ENCODE measurements at regions not wholly inside any gene's neighbourhood (a gene's known extent, or its start where the extent isn't known, plus 50 kb on each side); places are given as distances from the start of the nearest gene placed in this dataset.

DNA sequence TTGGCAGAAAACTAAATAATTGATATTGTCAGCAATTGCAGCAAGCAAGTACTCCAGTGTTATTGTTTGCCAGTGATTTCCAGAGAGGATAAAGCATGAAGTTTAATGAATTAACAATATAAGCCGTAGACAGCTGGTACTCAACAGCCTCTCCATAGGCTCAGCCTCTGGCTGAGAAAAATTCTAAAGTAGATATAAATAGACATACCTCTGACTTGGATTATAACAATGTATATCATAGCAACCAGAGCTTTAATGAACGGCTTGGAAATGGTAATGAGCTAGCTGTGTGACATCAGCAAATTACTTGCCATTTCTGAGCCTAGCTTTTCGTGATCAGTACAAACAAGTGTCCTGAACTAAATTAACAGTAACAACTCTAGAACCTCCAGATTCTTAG, 1055.4 kb upstream of the AUTS2 start:
- TF ChIP-seq EP300 (IDR thresholded peaks at IDR 0.05) (no peak), POLR2A (IDR thresholded peaks at IDR 0.05) (no peak), POLR2AphosphoS5 (IDR thresholded peaks at IDR 0.05) (no peak)
- TF ChIP-seq, protein P1, sequence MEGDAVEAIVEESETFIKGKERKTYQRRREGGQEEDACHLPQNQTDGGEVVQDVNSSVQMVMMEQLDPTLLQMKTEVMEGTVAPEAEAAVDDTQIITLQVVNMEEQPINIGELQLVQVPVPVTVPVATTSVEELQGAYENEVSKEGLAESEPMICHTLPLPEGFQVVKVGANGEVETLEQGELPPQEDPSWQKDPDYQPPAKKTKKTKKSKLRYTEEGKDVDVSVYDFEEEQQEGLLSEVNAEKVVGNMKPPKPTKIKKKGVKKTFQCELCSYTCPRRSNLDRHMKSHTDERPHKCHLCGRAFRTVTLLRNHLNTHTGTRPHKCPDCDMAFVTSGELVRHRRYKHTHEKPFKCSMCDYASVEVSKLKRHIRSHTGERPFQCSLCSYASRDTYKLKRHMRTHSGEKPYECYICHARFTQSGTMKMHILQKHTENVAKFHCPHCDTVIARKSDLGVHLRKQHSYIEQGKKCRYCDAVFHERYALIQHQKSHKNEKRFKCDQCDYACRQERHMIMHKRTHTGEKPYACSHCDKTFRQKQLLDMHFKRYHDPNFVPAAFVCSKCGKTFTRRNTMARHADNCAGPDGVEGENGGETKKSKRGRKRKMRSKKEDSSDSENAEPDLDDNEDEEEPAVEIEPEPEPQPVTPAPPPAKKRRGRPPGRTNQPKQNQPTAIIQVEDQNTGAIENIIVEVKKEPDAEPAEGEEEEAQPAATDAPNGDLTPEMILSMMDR (IDR thresholded peaks at IDR 0.05) = no peak
- Histone ChIP-seq H3K27me3 (no peaks in the 10 kb centered on the region), H3K4me1 (no peaks in the 10 kb centered on the region), H3K4me3 (no peak overlapping the region), H3K9me3 (peaks cover 0 to 5% (median 0%) of the 10 kb centered on the region in 3 donors), H3K27ac (no peak overlapping the region), H3K36me3 (no peaks in the 10 kb centered on the region)
- no peak for ATAC-seq
- WGBS, 2 donors (ENCODE audit: low coverage in 1 of 2) = 45 to 57% methylated on average over 3 of the region's 3 CpGs

DNA sequence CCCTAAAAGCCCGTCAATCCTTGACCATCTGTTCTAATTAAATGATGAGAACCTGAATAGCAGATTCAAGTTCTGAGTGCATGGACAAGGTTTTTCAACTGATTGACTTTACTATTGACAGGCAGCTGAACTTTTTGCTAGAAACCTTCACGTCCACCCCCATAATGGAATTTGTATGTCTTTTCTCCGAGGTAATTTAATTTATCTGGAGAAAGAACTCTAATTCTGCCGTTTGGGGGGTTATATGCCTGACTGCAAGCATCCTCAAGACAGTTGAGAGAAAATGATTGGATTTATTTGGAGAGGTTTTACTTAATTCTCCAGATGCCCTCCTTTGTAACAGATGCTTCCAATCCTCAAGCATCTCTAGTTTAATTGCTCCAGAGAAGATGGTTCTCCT, 1053.4 kb upstream of the AUTS2 start:
- Histone ChIP-seq H3K27ac (no peak overlapping the region), H3K9me3 (peaks cover 0 to 5% (median 0%) of the 10 kb centered on the region in 3 donors)
- WGBS, 2 donors (ENCODE audit: low coverage in 1 of 2) = 58 to 91% methylated on average over 4 of the region's 4 CpGs

DNA sequence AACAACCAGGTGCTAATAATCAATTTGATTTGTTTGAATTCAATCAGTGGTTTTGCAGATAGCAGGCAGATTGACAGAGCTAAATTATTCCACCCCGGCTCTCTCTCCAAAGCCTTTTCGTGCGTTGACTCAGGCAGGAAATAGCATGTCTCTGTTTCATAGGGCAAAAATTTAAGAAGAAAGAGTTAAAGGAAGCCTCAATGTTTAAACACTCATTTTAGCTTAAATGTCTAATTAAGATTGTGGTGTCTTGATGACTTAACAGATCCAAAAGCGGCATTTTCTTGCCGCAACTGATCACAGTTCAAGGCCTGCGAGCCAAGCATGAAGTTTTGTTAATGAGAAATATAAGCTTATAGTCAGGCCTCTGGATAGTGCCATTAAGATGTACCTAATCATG, 1051.1 kb upstream of the AUTS2 start:
- no peaks in the 10 kb centered on the region for H3K4me1 ChIP-seq
- no peak for ATAC-seq
- H3K27ac ChIP-seq = no peak overlapping the region
- no peaks in the 10 kb centered on the region for H3K9me3 ChIP-seq
- no peaks in the 10 kb centered on the region for H3K27me3 ChIP-seq
- TF ChIP-seq EP300 (IDR thresholded peaks at IDR 0.05) = no peak
- TF ChIP-seq POLR2AphosphoS5 (IDR thresholded peaks at IDR 0.05) = no peak
- TF ChIP-seq, protein P1 (IDR thresholded peaks at IDR 0.05) = no peak
- TF ChIP-seq POLR2A (IDR thresholded peaks at IDR 0.05) = no peak
- H3K4me3 ChIP-seq = no peak overlapping the region
- no peaks in the 10 kb centered on the region for H3K36me3 ChIP-seq
- 72 to 75% methylated on average over 5 to 6 of the region's 6 CpGs for WGBS, 2 donors (ENCODE audit: low coverage in 1 of 2)

More for the DNA sequence above, 1053.4 kb upstream of the AUTS2 start:
- ATAC-seq = no peak
- H3K4me1 ChIP-seq = no peaks in the 10 kb centered on the region
- TF ChIP-seq, protein P1 (IDR thresholded peaks at IDR 0.05) = no peak
- TF ChIP-seq EP300 (IDR thresholded peaks at IDR 0.05) = no peak
- TF ChIP-seq POLR2A (IDR thresholded peaks at IDR 0.05) = no peak
- TF ChIP-seq POLR2AphosphoS5 (IDR thresholded peaks at IDR 0.05) = no peak
- H3K36me3 ChIP-seq = no peaks in the 10 kb centered on the region
- no peaks in the 10 kb centered on the region for H3K27me3 ChIP-seq
- H3K4me3 ChIP-seq = no peak overlapping the region

DNA sequence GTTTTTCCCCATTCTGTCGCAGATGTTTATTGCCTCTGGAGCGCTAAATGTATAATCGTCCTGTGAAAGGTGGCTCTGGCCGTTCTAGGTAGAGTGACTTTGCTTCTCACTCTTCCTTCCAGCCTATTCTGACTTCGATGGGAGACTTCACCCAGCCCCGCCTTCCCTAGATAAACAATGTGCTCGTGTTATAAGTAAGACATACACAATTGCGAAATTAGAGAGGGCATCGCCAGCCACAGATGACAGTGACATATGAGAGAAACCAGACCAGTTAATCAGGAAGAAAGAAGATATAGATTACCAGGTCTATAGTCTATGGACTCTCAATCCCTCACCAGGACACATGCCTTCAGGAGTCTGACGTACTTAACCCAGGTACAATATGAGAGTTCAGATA, 1050.5 kb upstream of the AUTS2 start:
- Histone ChIP-seq H3K27ac (no peak overlapping the region), H3K27me3 (no peaks in the 10 kb centered on the region), H3K9me3 (no peaks in the 10 kb centered on the region), H3K4me1 (no peaks in the 10 kb centered on the region), H3K4me3 (no peak overlapping the region), H3K36me3 (no peaks in the 10 kb centered on the region)
- no peak for ATAC-seq
- TF ChIP-seq POLR2AphosphoS5 (IDR thresholded peaks at IDR 0.05) (no peak), EP300 (IDR thresholded peaks at IDR 0.05) (no peak), POLR2A (IDR thresholded peaks at IDR 0.05) (no peak)
- TF ChIP-seq, protein P1 (IDR thresholded peaks at IDR 0.05) = no peak
- WGBS, 2 donors (ENCODE audit: low coverage in 1 of 2) = 64 to 80% methylated on average over 5 to 10 of the region's 10 CpGs

DNA sequence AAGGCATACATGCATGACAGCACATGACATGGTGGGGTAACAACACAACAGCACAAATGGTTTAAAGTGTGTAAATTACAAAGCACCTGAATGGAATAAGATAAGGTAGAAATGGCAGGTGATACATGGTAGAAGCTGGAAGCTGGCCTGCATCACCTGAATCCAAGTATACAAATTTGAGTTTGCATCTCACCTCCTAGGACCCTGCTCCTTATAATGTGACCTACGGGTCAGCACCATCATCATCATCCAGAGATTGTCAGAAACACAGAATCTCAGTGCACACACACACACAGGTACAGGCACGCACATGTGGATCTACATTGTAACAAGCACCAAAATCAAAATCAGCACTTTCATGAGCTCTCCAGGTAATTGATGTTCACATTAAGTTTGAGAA, 1048.2 kb upstream of the AUTS2 start:
- Histone ChIP-seq H3K4me1 (no peaks in the 10 kb centered on the region), H3K4me3 (no peak overlapping the region), H3K36me3 (no peaks in the 10 kb centered on the region), H3K27ac (no peak overlapping the region), H3K9me3 (no peaks in the 10 kb centered on the region), H3K27me3 (no peaks in the 10 kb centered on the region)
- no peak for ATAC-seq
- TF ChIP-seq, protein P1 (IDR thresholded peaks at IDR 0.05) = no peak
- no peak for TF ChIP-seq POLR2A (IDR thresholded peaks at IDR 0.05)
- TF ChIP-seq EP300 (IDR thresholded peaks at IDR 0.05) = no peak
- no peak for TF ChIP-seq POLR2AphosphoS5 (IDR thresholded peaks at IDR 0.05)
- WGBS, 2 donors (ENCODE audit: low coverage in 1 of 2) = 88 to 92% methylated on average over 1 to 2 of the region's 2 CpGs

Measured in gastroesophageal sphincter (tissue), 4 donors.